NCI-H345 treated with DMSO at 0.1 percent for 48 hours (cell line): ENCODE measurements at regions not wholly inside any gene's neighbourhood (a gene's known extent, or its start where the extent isn't known, plus 50 kb on each side); places are given as distances from the start of the nearest gene placed in this dataset.

Source experiments
- DNase-seq: peaks from one replicate; lab custom pipeline; 2025; ENCODE audit not compliant: unreplicated experiment; lab: John Stamatoyannopoulos, UW

- no peak for DNase-seq
Observed at GRCh38 chr18:37654731-37655369, 89.3 kb upstream of the CELF4 start.

- DNase-seq: no peak
Observed at GRCh38 chr18:37654034-37654433, 88.4 kb upstream of the CELF4 start.

GRCh38 chr18:37653618-37654017 is 88.0 kb upstream of the CELF4 start:
- no peak for DNase-seq

- DNase-seq: no peak
Observed at GRCh38 chr18:37649930-37650329, 84.3 kb upstream of the CELF4 start.

GRCh38 chr18:37649416-37649815 is 83.8 kb upstream of the CELF4 start:
- no peak for DNase-seq

- no peak for DNase-seq
Observed at GRCh38 chr18:37641573-37641972, 76.0 kb upstream of the CELF4 start.

GRCh38 chr18:37640504-37640903 is 74.9 kb upstream of the CELF4 start:
- no peak for DNase-seq

GRCh38 chr18:37639846-37640245 is 74.2 kb upstream of the CELF4 start:
- no peak for DNase-seq

- DNase-seq: no peak
Observed at GRCh38 chr18:37637478-37637850, 71.9 kb upstream of the CELF4 start.

- DNase-seq: no peak
Observed at GRCh38 chr18:37636831-37637477, 71.4 kb upstream of the CELF4 start.

- no peak for DNase-seq
Observed at GRCh38 chr18:37634516-37634915, 68.9 kb upstream of the CELF4 start.

GRCh38 chr18:37631422-37631821 is 65.8 kb upstream of the CELF4 start:
- DNase-seq: no peak

GRCh38 chr18:37630334-37630733 is 64.7 kb upstream of the CELF4 start:
- no peak for DNase-seq

- DNase-seq: no peak
Observed at GRCh38 chr18:37628470-37629220, 63.0 kb upstream of the CELF4 start.

GRCh38 chr18:37624318-37624717 is 58.7 kb upstream of the CELF4 start:
- no peak for DNase-seq

- DNase-seq: no peak
Observed at GRCh38 chr18:37619964-37620363, 54.4 kb upstream of the CELF4 start.

- DNase-seq: no peak
Observed at GRCh38 chr18:37617623-37618022, 52.0 kb upstream of the CELF4 start.
